IPS DF 19.7 (cell line): ENCODE measurements at regions not wholly inside any gene's neighbourhood (a gene's known extent, or its start where the extent isn't known, plus 50 kb on each side); places are given as distances from the start of the nearest gene placed in this dataset.

ENCODE experiments used
- DNase-seq: peaks from one replicate; pipeline ENCODE4 v3.0.0-alpha.2; 2013; ENCODE audit warnings: low read depth, low spot score

DNA sequence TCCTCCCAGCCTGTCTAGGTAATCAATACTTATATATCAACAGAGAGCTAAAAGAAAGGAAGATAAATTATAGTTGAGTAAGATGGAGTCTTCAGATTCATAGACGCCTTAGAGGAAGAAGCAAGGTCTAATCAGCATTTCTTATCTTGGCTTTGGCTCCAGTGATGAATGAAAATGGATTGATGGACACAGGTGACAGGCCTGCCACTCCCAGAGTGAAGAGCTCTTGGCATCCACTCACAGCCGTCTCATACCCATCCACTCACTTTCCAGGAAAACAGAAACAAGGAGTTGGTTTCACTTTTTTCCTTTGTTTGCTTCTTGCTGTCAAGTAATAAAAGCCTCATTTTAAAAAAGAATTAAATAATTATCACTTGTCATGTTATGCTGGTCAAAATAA lies 168.2 kb downstream of the MFSD1 start:
- DNase-seq, result no peak

DNA sequence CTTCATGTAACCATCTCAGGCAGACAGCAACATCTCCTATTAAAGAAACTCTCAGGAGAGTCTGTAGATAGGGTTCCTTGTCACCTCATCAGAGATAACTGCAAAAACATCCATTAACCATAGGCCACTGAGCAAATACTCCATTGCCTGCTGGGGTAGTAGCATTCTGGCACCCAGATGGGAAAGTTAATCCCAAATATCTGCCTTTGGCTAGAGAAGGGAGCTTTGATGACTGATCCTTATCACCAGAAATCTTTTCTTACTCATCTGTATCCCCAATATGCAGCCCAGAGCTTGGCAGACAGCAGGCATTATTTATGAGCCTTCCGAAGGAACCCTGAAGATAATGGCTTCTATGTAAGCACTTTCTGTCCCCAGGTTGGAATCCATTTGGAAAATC lies 173.1 kb downstream of the MFSD1 start:
- no peak for DNase-seq

DNA sequence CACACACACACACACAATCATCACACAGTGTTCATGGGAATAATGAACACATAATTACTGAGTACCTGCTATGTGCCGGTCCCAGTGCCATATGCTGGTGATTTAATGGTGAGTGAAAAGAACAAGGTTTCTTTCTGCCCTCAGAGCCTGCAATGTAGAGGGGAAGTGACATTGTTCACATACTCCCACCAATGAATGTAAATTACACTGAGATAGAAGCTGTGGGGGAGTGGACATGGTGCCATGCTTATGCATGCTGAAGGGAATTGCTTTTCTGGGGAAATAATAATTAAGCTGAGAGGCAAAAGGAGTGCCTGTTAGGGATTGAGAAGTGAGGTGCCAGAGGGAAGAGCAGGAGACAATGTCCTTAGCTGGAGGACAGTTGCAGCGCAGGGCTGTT lies 175.1 kb downstream of the MFSD1 start:
- no peak for DNase-seq

DNA sequence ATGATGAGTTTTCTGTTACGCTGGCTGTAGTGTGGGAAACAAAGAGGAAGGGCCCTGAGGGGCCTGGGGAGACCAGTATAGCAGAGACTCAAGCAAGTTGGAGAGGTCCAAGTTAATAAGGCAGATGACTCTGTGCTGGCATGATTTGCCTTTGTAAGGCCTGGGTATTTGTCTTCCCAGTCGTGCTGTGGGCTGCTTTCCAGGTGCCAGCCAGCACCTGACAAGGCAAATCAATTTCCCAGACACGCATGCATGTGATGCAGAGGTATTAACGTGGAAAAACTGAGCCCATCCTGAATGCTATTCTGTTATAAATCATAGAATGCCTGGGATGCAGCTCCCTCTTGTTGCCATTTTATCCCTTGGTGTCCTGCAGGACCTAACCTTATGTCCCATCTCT lies 175.6 kb downstream of the MFSD1 start:
- no peak for DNase-seq

DNA sequence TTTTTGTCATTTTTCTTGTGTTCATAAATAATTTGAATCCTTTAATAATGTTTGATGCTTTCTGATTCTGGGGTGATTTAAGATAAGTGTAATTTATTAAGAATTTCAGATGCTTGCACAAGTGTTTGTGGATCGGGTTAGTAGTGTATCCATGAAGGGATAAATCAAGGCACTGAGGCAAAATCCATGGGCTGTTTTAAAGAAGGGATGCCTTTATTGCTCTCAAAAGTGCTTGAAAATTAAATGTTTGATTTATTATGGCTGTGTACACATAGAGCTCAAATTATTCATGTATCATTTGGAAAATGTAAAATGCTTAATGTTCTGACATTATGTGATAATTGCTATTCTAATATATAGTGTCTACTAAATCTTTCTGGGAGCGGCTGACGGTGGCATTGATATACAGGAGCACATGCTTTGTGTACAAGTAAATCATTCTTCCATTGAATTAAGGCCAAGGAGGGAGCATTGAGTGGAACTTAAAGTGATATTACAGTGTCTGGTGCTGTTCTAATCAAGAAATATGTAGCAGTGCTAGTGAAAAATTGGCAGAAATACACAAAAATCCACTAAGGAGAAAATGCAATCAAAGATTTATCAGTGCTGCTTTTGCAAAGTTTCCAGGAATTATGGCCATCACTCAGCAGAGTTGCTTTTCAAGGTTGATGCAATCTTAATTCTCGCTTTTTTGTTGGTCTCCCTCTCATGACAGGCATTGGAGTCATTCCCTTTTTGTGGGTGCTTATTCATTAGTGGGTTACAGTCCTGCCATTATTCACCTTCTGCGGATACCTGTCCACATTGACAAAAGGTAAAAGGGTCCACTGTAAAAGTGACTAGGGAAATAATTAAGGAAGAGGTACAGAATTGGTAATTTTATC lies 181.6 kb downstream of the MFSD1 start:
- DNase-seq, result no peak

DNA sequence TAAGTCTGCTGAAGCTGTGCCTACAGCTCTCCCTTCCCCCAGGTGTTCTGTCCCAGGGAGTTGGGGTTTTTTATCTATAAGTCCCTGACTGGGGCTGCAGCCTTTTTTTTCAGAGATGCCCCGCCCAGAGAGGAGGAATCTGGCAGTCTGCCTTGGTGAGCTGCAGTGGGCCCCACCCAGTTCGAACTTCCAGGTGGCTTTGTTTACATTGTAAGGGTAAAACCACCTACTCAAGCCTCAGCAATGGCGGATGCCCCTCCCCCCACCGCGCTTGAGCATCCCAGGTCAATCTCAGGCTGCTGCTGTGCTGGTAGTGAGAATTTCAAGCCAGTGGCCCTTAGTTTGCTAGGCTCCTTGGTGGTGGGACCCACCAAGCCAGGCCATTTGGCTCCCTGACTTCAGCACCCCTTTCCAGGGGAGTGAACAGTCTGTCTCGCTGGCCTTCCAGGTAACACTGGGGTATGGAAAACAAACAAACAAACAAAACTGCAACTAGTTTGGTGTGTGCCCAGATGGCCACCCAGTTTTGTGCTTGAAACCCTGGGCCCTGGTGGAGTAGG lies 189.4 kb downstream of the MFSD1 start:
- DNase-seq, result peak; percentile 33

DNA sequence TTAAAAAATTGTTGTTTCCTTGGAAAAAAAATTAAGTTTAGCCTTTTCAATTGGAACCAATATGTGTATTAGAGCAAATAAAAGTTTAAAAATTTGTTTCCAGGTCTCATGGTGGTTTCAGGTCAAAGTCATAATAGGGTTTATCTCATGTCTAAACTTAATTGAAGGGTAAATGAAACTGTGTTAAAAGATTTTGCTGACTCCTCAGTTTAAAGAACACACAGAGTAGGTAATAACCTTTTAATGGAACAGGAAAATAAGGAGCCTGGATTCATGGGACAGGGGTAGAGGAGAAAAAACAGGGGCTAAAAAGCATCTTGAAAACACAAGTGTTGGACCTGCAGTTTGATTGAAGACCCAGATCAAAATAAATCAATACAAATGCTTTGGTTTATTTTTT lies 190.6 kb downstream of the MFSD1 start:
- DNase-seq, result no peak

DNA sequence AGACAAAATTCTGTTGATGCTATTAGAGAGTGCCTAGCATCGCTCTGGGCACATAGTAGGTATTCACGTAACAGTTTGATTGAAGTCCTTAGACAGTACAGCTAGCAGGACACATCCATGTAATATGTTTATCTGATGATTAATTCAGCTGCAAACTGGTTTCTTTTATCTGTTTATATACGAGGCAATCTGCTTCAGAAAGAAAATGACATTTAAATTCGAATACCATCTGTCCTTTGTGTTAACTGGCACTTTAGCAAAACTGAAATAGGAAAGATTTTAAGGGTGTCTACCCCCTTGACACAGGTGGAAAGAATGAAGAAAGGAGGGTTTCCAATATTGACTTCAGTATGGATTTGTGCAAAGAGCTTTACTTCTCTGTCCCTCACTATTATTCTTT lies 192.5 kb downstream of the MFSD1 start:
- no peak for DNase-seq

DNA sequence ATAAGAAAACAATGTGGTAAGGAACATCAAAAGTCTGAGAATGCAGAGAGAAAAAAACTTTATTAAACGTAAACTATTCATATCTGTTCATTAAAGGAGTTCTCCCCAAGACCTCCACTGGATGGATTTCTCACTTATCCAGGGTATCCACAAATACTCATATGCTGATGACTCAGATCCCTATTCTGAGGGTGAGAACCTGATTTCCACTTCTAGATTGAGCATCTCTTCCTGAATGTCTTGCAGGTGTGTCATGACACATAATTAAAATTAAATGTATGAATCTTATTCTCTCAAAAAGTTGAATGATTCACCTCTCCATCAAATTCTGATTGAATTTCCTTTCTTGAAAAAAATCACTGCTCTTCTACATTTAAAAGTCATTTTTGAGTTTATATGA lies 199.9 kb downstream of the MFSD1 start:
- no peak for DNase-seq

DNA sequence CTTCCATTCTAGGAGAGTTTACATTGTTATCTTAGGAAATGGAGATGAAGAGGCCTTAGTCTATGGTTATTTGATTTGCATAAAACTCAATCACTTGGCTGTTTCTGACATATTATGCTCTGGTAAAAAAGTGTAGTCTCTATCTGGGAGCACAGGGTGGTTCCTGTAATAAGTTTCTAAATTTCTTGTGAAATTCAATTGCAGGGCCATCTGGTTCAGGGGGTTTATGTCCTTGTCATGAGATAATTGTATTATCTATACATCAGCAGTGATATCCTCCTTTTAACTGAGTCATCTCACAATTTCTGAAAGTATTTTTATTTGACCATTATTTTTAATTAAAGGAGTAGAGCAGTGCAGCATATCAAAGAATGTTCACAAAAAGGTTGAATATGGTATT lies 203.3 kb downstream of the MFSD1 start:
- DNase-seq, result no peak

DNA sequence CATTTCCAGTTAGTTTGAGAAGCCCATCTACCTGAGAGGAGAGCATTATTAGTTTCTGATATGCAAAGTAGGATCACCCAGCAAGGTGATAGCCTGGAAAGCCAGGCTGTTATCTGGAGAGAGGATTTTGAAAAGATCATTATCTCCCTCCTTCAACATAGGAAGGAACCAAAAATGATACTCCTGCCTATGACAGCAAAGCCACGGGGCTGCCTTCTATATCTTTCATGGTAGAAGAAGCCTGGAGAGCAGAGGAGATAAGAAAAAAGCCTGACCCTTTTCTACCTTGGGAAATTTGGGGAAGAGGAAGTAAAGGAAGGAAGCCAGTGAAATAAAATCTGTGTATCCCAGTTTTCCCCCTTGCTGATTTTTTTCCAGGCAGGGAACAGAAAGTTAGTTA lies 205.5 kb downstream of the MFSD1 start:
- no peak for DNase-seq

DNA sequence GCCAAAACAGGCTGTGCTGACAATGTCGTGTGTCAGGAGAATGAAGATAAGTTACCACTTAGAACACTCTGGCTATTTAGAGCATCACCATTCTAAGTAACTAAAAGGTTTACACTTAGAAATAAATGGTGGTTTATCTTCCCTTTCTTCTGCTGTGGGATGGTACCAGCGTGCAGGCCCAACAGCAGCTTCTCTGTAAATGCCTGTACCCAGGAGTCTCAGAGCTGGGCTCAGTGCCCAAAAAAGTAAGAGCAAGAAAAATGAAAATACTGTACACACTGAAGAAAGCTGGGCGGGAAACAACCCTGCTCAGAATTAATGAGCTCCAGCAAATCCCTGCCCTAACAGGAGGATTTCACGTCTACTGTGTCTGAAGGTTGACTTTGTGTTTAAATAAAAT lies 206.5 kb downstream of the MFSD1 start:
- no peak for DNase-seq

DNA sequence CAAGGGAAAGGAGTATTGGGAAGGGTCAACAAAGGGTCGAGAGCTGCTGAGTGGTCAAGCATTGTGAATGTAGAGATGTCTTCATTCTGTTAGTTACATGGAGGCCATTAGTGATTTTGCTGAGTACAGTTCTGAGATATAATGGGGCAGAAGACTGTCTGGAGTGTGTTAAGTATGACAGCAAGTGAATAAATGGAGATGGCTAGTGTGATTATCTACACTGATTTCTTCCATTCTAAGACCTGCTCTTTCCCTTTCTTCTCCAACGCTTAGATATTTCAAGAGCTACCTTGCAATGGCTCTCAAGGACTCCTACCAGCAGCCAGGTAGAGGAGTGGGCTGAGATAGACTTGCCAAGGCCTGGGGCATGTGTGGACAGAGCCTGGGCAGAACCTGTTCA lies 216.5 kb downstream of the MFSD1 start:
- no peak for DNase-seq

DNA sequence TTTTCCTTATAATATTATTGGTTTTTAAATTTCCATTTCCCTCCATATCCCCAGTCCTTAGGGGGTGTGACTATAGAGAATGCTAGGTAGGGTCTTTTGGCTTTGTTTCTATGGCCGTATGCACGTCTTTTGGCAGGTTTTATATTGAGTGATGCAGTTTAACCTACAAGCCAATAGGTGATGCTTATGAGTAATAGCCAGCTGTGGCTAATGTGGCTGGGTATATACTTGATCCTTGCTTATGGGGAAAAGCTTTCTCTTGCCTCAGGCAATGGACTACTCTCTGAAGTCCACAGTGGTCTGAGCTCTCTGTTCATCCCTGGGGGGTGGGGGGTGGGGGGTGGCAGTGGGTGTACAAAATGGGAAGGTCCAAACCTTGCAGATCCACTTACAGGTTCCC lies 223.9 kb downstream of the MFSD1 start:
- no peak for DNase-seq

DNA sequence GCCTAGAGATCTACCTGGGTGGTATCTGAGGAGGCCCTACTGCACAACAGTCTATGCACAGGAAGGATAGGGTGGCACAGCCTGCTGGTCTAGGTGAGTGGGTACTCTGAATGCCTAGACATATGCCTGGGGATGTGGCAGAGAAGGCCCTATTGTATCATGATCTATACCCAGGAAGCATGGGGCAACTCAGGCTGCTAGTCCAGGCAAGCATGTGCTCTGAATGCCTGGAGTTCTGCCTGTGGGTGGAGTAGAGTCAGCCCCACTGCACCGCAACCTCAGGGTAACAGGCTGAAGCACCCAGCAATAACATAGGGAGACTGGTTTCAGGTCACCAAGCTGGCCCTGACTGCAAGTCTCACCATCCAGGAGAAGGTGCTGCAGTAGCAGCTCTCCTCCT lies 224.7 kb downstream of the MFSD1 start:
- DNase-seq, result no peak

DNA sequence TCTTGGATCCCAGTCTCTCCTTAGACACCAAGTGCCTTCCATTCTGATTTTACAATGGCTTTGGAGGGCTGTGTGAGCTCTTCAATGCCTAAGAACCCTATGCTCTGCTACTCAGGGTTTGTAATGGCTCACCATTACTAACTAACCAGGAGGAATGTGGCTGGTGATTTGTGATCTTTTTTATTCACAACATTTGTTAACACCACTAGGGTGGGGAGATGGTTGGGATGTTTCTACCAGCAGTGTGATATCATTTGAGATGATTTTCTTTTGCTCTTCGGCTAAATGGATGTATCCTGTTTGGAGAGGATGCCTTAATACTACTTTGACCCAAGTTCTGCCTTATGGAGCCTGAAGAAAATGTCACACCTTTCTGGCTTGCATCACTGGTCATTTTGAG lies 226.9 kb downstream of the MFSD1 start:
- DNase-seq, result no peak

DNA sequence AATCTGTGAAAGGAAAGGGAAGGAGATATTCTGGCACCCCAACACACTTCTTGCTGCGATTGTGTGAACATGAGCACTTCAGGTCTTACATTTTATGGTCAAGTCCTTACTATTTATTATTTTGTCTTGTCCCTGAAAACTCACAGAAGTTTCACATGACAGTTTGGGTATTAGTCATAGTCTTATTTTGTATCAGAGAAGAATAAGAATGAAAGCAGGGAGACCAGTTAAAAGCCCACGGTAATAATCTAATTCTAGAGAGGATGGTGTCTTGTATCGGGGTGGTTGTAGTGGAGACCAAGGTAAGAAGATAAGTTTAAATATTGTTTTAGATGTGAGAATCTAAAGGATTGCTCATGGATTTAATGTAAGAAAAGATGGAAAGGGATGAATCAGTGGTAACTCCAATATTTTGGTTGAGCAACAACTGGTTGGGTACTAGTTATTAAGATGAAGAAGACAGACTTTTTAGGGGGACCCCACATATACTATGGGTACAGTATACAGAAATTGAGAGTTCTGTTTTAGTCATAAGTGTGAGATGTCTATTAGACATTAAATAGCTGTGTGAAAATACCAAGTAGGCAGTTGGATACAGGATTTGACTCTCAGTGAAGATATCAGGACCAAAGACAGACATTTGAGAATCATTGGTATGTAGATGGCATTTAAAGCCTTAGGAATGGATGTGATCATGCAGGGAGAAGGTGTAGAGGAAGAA lies 227.6 kb downstream of the MFSD1 start:
- no peak for DNase-seq

DNA sequence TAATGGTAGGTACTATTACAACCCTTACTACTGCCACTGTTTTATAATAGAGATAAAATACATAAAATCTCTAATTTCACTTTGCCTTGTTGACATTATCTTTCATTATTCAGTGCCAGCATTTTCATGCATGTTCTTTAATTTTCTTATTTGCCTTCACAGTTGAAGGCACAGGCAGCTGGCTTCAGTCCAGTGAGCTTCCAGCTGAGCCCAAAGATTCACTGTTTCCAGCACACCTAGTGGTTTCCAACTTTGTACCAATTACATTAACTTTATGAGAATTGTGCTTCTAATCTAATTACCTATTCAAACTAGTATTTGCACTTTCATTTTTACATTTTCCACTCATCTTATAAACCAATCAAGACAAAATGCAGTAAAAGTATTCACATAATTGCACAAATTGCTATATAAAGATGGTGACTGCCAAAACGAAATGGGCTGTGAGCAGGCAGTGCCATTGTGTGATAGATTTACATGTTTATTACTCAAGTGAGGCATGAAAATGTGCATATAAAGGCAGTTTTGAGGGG lies 228.3 kb downstream of the MFSD1 start:
- no peak for DNase-seq

DNA sequence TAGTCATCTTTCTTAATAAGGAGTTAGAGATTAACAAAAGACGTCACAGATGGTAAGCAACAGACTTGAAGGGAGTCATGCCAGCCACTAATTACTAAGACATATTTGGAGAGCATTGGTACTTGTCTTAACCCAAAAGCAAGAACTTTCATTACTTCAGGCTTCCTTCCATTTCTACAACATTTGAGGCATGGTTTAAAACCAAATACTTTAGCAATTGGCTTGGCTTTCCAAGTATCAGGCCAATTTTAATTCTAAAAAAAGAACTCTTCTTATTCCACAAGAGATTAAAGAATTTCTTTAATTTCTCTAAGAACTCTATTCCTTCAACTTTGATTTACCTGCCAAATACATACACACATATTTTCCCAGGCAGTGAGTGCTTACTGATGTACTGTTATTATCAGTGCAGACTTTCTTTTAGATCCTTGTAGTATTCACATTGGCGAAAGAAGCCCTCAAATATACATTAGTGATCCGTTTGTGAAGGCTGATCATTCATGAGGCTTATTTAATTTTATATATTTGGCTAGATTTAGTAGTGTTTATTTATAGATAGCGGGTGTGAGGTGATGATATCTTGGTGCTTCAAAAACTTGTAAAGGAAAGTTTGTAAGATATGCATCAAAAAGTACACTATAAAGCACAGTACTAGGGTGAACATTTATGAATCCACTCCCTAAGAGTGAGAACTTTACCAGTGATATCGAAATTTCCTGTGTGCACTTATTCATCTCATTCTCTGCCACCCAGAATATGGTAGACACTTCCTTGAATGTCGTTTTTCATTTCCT lies 229.2 kb downstream of the MFSD1 start:
- DNase-seq, result no peak

DNA sequence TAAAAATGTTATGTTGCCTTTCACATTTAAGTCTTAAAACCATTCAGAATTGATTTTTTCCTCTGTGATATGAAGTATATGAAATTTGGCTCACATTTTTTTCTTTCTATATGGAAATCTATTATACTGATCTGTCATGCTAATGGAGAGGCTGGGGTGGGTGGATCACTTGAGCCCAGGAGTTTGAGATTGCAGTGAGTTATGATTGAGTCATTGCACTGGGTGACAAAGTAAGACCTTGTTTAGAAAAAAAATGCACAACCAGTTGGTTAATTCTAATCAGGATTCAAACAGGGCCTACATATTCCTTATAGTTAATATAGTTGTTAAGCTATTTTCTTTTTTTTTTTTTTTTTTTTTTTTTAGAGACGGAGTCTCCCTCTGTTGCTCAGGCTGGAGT lies 230.5 kb downstream of the MFSD1 start:
- no peak for DNase-seq

DNA sequence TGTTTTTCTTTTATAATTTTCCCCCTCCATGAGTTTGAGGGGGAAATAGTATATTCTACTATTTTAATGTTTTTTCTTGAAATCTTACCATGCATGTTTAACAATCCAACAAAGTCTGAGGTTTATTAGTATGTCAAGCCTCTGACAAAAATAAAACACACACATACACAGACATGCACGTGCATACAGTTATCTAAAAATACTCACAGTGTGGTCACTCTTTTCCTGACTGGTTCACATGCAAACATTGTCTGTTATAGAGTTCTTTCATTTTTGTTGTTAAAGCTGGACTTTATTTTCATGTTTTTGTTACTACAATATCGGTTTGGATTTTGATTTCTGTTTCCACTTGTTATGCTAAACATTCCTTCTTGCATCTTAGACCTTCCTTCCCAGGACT lies 236.6 kb downstream of the MFSD1 start:
- DNase-seq, result no peak

DNA sequence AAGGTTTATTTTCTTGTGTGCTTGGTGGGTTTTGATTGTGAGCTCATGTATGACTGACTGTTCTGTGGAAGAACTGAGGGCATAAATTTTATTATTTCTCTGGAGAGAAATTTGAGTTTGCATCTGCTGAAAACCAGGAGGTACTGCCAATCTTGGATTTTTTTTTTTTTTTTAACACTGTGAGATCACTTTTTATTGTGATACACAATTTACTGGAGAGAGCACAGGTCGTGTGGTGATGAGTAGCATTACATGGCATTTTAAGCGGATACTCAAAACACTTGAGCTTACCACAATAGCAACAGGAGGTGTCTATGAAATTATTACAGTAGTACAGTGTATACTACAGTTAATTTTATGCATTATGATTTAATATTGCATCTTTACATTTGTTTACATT lies 237.4 kb downstream of the MFSD1 start:
- no peak for DNase-seq
